GM12878 (cell line): ENCODE measurements at regions not wholly inside any gene's neighbourhood (a gene's known extent, or its start where the extent isn't known, plus 50 kb on each side); places are given as distances from the start of the nearest gene placed in this dataset.

Source experiments
- ATAC-seq: fragments of 200-7000 bp; cut with Tn5 transposase; 3 replicates; pipeline ENCODE4 v1.9.1; 2020; ENCODE audit warnings: mild to moderate bottlenecking, moderate library complexity
- BruUV-seq: library from RNA; stranded (reverse); fragments of 400-500 nt; replicated peaks from 2 replicates; lab custom pipeline; 2021; lab: Mats Ljungman, UMichigan
- CTCF ChIA-PET: fragments of 300-600 bp; sonication (Branson Sonifier 250); formaldehyde crosslinking; extraction: SDS; loops from one replicate; lab custom pipeline; 2021; ENCODE audit warnings: inconsistent platforms; lab: Yijun Ruan, JAX
- POLR2A ChIA-PET: fragments of 350-600 bp; formaldehyde crosslinking; extraction: SDS; loops from one replicate; lab custom pipeline; 2021; ENCODE audit warnings: inconsistent platforms; lab: Charles Lee
- RAD21 ChIA-PET: fragments of 300-600 bp; sonication (Branson Sonifier 250); formaldehyde crosslinking; loops from one replicate; lab custom pipeline; 2023; ENCODE audit warnings: antibody characterized with exemption; ENCODE audit not compliant: unreplicated experiment; lab: Charles Lee
- SMC1A ChIA-PET: fragments of 300-600 bp; sonication (Branson Sonifier 250); formaldehyde crosslinking; loops from one replicate; lab custom pipeline; 2023; ENCODE audit not compliant: unreplicated experiment, uncharacterized antibody; lab: Charles Lee
- DNase-seq: peaks from one replicate; pipeline ENCODE4 v3.0.0-alpha.2; 2011; ENCODE audit warnings: low read depth, low spot score
- FAIRE-seq: peaks from 3 replicates; lab custom pipeline; 2011; peaks lifted over from hg19 to GRCh38; lab: Jason Lieb, UNC
- H2AFZ ChIP-seq: 2 replicates; pipeline ENCODE4 v1.6.0; 2011; ENCODE audit warnings: low read depth, low read length, control low read depth; ENCODE audit not compliant: control insufficient read depth
- H3K27ac ChIP-seq: 2 replicates; pipeline ENCODE4 v1.5.1; 2011; ENCODE audit warnings: control low read depth; ENCODE audit not compliant: control insufficient read depth, insufficient read depth
- H3K27me3 ChIP-seq, 2 experiments: replicated peaks in 1 of 2; 2 replicates each; pipeline versions ENCODE4 v1.6.0 to v1.6.1; 2011; ENCODE audit warnings: low read length in 1 of 2; ENCODE audit not compliant: control insufficient read depth in 2 of 2, insufficient read depth in 2 of 2
- H3K36me3 ChIP-seq, 2 experiments: 2 replicates each; pipeline ENCODE4 v1.5.1; 2011; ENCODE audit warnings: low read length in 1 of 2; ENCODE audit not compliant: control insufficient read depth in 2 of 2, insufficient read depth in 2 of 2
- H3K4me1 ChIP-seq: 2 replicates; pipeline ENCODE4 v1.6.1; 2011; ENCODE audit warnings: mild to moderate bottlenecking, low read length, moderate library complexity, mixed read lengths; ENCODE audit not compliant: control insufficient read depth, insufficient read depth
- H3K4me2 ChIP-seq: 2 replicates; pipeline ENCODE4 v1.6.0; 2011; ENCODE audit warnings: control low read depth; ENCODE audit not compliant: control insufficient read depth, insufficient read depth
- H3K4me3 ChIP-seq: fragments of 200-600 bp; sonication (generic); 2 replicates; pipeline ENCODE4 v1.5.1; 2016
- H3K79me2 ChIP-seq: 2 replicates; pipeline ENCODE4 v1.6.0; 2011; ENCODE audit warnings: low read length; ENCODE audit not compliant: control insufficient read depth, insufficient read depth
- H3K9ac ChIP-seq: 2 replicates; pipeline ENCODE4 v1.8.0; 2011; ENCODE audit warnings: low read length, control low read depth, mixed read lengths; ENCODE audit not compliant: control insufficient read depth, insufficient read depth
- H3K9me3 ChIP-seq: replicated peaks from 3 replicates; pipeline ENCODE4 v1.5.1; 2011; ENCODE audit warnings: mild to moderate bottlenecking, low read length; ENCODE audit not compliant: control insufficient read depth, insufficient read depth
- H4K20me1 ChIP-seq: 2 replicates; pipeline ENCODE4 v1.6.0; 2011; ENCODE audit not compliant: control insufficient read depth, insufficient read depth
- CBX5 ChIP-seq: sonication (generic); IDR thresholded peaks from 2 replicates; pipeline ENCODE4 v1.6.1; 2016; ENCODE audit warnings: low read depth, moderate library complexity, mild to moderate bottlenecking, inconsistent platforms
- CREB1 ChIP-seq: IDR thresholded peaks from 2 replicates; pipeline ENCODE4 v1.6.1; 2012; ENCODE audit warnings: low read depth, mild to moderate bottlenecking, inconsistent platforms
- ESRRA ChIP-seq: IDR thresholded peaks from 2 replicates; pipeline ENCODE4 v1.6.1; 2012; ENCODE audit warnings: mild to moderate bottlenecking, low read length, improper control_type of control experiment
- LARP7 ChIP-seq: fragments of 450-650 bp; IDR thresholded peaks from 2 replicates; pipeline ENCODE4 v1.6.1; 2017; ENCODE audit warnings: mild to moderate bottlenecking
- MAX ChIP-seq: IDR thresholded peaks from 2 replicates; pipeline ENCODE4 v1.6.1; 2012; ENCODE audit warnings: low read depth, low read length, improper control_type of control experiment
- NR2C1 ChIP-seq: fragments of 450-650 bp; IDR thresholded peaks from 2 replicates; pipeline ENCODE4 v1.6.1; 2017; ENCODE audit warnings: antibody characterized with exemption, mild to moderate bottlenecking, moderate library complexity
- RBBP5 ChIP-seq: fragments of 200-600 bp; sonication (generic); conservative IDR thresholded peaks from 2 replicates; pipeline ENCODE4 v1.6.1; 2016
- RCOR1 ChIP-seq: conservative IDR thresholded peaks from 2 replicates; pipeline ENCODE4 v1.6.1; 2012; ENCODE audit warnings: low read depth, low read length, improper control_type of control experiment
- SMAD1 ChIP-seq: fragments of 450-650 bp; IDR thresholded peaks from 2 replicates; pipeline ENCODE4 v1.6.1; 2018; ENCODE audit warnings: mild to moderate bottlenecking, low read depth; ENCODE audit not compliant: partially characterized antibody
- SMARCA5 ChIP-seq: fragments of 450-650 bp; IDR thresholded peaks from 2 replicates; pipeline ENCODE4 v1.6.1; 2017; ENCODE audit warnings: mild to moderate bottlenecking
- SREBF2 ChIP-seq: IDR thresholded peaks from 2 replicates; pipeline ENCODE4 v1.6.1; 2012; ENCODE audit warnings: mild to moderate bottlenecking, low read length
- TAF1 ChIP-seq: IDR thresholded peaks from 2 replicates; pipeline ENCODE4 v1.6.1; 2011; ENCODE audit warnings: mild to moderate bottlenecking, low read depth, low read length, borderline replicate concordance
- TBL1XR1 ChIP-seq: IDR thresholded peaks from 2 replicates; pipeline ENCODE4 v1.6.1; 2012; ENCODE audit warnings: low read depth, low read length, improper control_type of control experiment
- TCF7 ChIP-seq: IDR thresholded peaks from 2 replicates; pipeline ENCODE4 v1.6.1; 2014; ENCODE audit warnings: antibody characterized with exemption, borderline replicate concordance
- YY1 ChIP-seq: IDR thresholded peaks from 2 replicates; pipeline ENCODE4 v1.6.1; 2011; ENCODE audit warnings: low read depth, mild to moderate bottlenecking, low read length
- ZBTB40 ChIP-seq: fragments of 450-650 bp; IDR thresholded peaks from 2 replicates; pipeline ENCODE4 v1.6.1; 2016; ENCODE audit warnings: mild to moderate bottlenecking, moderate library complexity, borderline replicate concordance
- ZNF687 ChIP-seq: fragments of 450-650 bp; IDR thresholded peaks from 2 replicates; pipeline ENCODE4 v1.6.1; 2017; ENCODE audit warnings: mild to moderate bottlenecking, moderate library complexity
- WGBS: methylation state at CpG from one replicate; pipeline ENCODE4 v1.1.6; 2016; ENCODE audit warnings: low lambda C conversion rate; ENCODE audit not compliant: insufficient replicate concordance, insufficient coverage; ENCODE audit errors: missing lambda C conversion rate; 5-methylcytosine and 5-hydroxymethylcytosine counted together
- in situ Hi-C: fragments of 300-500 bp; cut with MboI; formaldehyde crosslinking; loops from 9 replicates; pipeline ENCODE4 v1.14.3; 2018; ENCODE audit warnings: mixed read lengths
- intact Hi-C: fragments of 100-400 bp; cut with micrococcal nuclease; formaldehyde crosslinking; loops from one replicate; pipeline ENCODE4 v1.14.2; 2022; ENCODE audit not compliant: unreplicated experiment

- TF ChIP-seq ZNF687 = no peak
- TF ChIP-seq CBX5 = no peak
- no peak for TF ChIP-seq SMARCA5
- no peak for TF ChIP-seq MAX
- TF ChIP-seq NR2C1 = no peak
- TF ChIP-seq RBBP5 = no peak
- TF ChIP-seq TBL1XR1 = no peak
- no peak for TF ChIP-seq TCF7
- TF ChIP-seq SMAD1 = no peak
Observed at GRCh38 chr11:71156301-71156700, 96.1 kb downstream of the SHANK2 start (continued).

- in situ Hi-C loops = no loop called here
- Histone ChIP-seq H3K9ac (no peak overlapping the region), H2AFZ (no peak overlapping the region), H3K79me2 (no peaks in the 10 kb centered on the region), H3K4me3 (no peak overlapping the region), H3K4me1 (no peaks in the 10 kb centered on the region), H3K27me3 (no peaks in the 10 kb centered on the region; a peak in 1 of 4 replicates), H3K36me3 (no peaks in the 10 kb centered on the region), H3K27ac (no peak overlapping the region), H4K20me1 (no peaks in the 10 kb centered on the region), H3K9me3 (no peaks in the 10 kb centered on the region), H3K4me2 (no peak overlapping the region)
- intact Hi-C loops = no loop called here
- FAIRE-seq (no peak), ATAC-seq (no peak), DNase-seq (no peak)
- ChIA-PET CTCF (no interaction called here), POLR2A (no interaction called here), RAD21 (no interaction called here), SMC1A (interaction anchor here (1.7 kb wide), 1 partner anchor 13 kb away, joined by 4 read pairs; no protein-coding TSS in a partner anchor)
- 72% methylated on average over 8 of the region's 8 CpGs for WGBS
- BruUV-seq = no TSS peak
- TF ChIP-seq LARP7 = no peak
- no peak for TF ChIP-seq ESRRA
- TF ChIP-seq RCOR1 = no peak
- no peak for TF ChIP-seq ZBTB40
- TF ChIP-seq SREBF2 = no peak
- no peak for TF ChIP-seq CREB1
- no peak for TF ChIP-seq TAF1
- TF ChIP-seq YY1 = no peak
Observed at GRCh38 chr11:71155846-71156245, 96.5 kb downstream of the SHANK2 start.
